K562 (cell line): ENCODE measurements at regions not wholly inside any gene's neighbourhood (a gene's known extent, or its start where the extent isn't known, plus 50 kb on each side); places are given as distances from the start of the nearest gene placed in this dataset.

ENCODE experiments used
- ATAC-seq: fragments of 200-7000 bp; cut with Tn5 transposase; 3 replicates; pipeline ENCODE4 v1.9.1; 2020; ENCODE audit warnings: moderate library complexity
- BruUV-seq: library from RNA; stranded (reverse); fragments of 400-500 nt; replicated peaks from 2 replicates; lab custom pipeline; 2021; lab: Mats Ljungman, UMichigan
- CTCF ChIA-PET: fragments of 300-600 bp; formaldehyde crosslinking; extraction: SDS; loops from one replicate; lab custom pipeline; 2021; ENCODE audit warnings: low intra/inter-chr PET ratio; lab: Yijun Ruan, JAX
- POLR2A ChIA-PET: fragments of 300-600, 350-650 bp; sonication (Branson Sonifier 250); formaldehyde crosslinking; extraction: SDS; loops from one replicate; lab custom pipeline; 2021; ENCODE audit warnings: antibody characterized with exemption, inconsistent platforms; lab: Yijun Ruan, JAX
- DNase-seq, 4 experiments: peaks; one replicate each; pipeline versions ENCODE4 v3.0.0 to v3.0.0-alpha.2; 2011 to 2018; ENCODE audit warnings: low spot score in 3 of 4, mixed read lengths in 3 of 4; ENCODE audit errors: extremely low read depth in 1 of 4
- FAIRE-seq: peaks from 2 replicates; lab custom pipeline; 2011; peaks lifted over from hg19 to GRCh38; lab: Jason Lieb, UNC
- H2AFZ ChIP-seq: 2 replicates; pipeline ENCODE4 v1.6.0; 2011; ENCODE audit warnings: low read depth, low read length, control low read depth, inconsistent platforms
- H3K27ac ChIP-seq: fragments of 200-600 bp; 3 replicates; pipeline ENCODE4 v1.8.0; 2011; ENCODE audit warnings: low read depth, mild to moderate bottlenecking, control low read depth, inconsistent platforms, low read length, moderate library complexity, mixed read lengths; ENCODE audit errors: extremely low read depth
- H3K27me3 ChIP-seq, 2 experiments: fragments of 300-600 bp in 1 of 2; 2 replicates in 1 of 2; 3 replicates in 1 of 2; pipeline versions ENCODE4 v1.6.0 to v1.8.0; 2011; ENCODE audit warnings: inconsistent platforms in 2 of 2, low read length in 2 of 2, mild to moderate bottlenecking in 1 of 2, mixed read lengths in 1 of 2, moderate library complexity in 1 of 2; ENCODE audit not compliant: control insufficient read depth in 2 of 2, insufficient read depth in 2 of 2
- H3K36me3 ChIP-seq: fragments of 300-600 bp; 3 replicates; pipeline ENCODE4 v1.8.0; 2011; ENCODE audit warnings: mild to moderate bottlenecking, low read length, inconsistent platforms; ENCODE audit not compliant: control insufficient read depth, insufficient read depth
- H3K4me1 ChIP-seq, 2 experiments: fragments of 200-600 bp in 1 of 2; replicated peaks in 1 of 2; 2 replicates in 1 of 2; 3 replicates in 1 of 2; pipeline versions ENCODE4 v1.5.1 to v1.8.0; 2011; ENCODE audit warnings: inconsistent platforms in 2 of 2, low read length in 2 of 2, mild to moderate bottlenecking in 1 of 2, mixed read lengths in 1 of 2, moderate library complexity in 1 of 2; ENCODE audit not compliant: control insufficient read depth in 2 of 2, insufficient read depth in 2 of 2
- H3K4me2 ChIP-seq: 2 replicates; pipeline ENCODE4 v1.6.1; 2011; ENCODE audit warnings: low read length, control low read depth, inconsistent platforms, mixed read lengths; ENCODE audit not compliant: insufficient read depth
- H3K4me3 ChIP-seq: fragments of 200-600 bp; sonication (generic), shearing (Covaris generic); 2 replicates; pipeline ENCODE4 v1.5.1; 2016; ENCODE audit warnings: control low read depth, inconsistent platforms
- H3K79me2 ChIP-seq: fragments of 200-600 bp; 3 replicates; pipeline ENCODE4 v1.8.0; 2011; ENCODE audit warnings: low read length, inconsistent platforms; ENCODE audit not compliant: control insufficient read depth, insufficient read depth
- H3K9ac ChIP-seq, 2 experiments: 2 replicates each; pipeline versions ENCODE4 v1.6.0 to v1.6.1; 2011; ENCODE audit warnings: low read depth in 2 of 2, low read length in 2 of 2, control low read depth in 1 of 2, inconsistent platforms in 1 of 2, mild to moderate bottlenecking in 1 of 2, mixed read lengths in 1 of 2; ENCODE audit not compliant: insufficient read depth in 1 of 2
- H3K9me1 ChIP-seq: one replicate; pipeline ENCODE4 v1.6.0; 2011; ENCODE audit warnings: inconsistent platforms, mild to moderate bottlenecking, low read length, moderate library complexity; ENCODE audit not compliant: control insufficient read depth, insufficient read depth
- H3K9me3 ChIP-seq: replicated peaks from 2 replicates; pipeline ENCODE4 v1.5.1; 2011; ENCODE audit warnings: low read depth, low read length, inconsistent platforms; ENCODE audit not compliant: control insufficient read depth, insufficient read depth
- H4K20me1 ChIP-seq: replicated peaks from 2 replicates; pipeline ENCODE4 v1.6.1; 2011; ENCODE audit warnings: low read length, inconsistent platforms, mixed read lengths; ENCODE audit not compliant: control insufficient read depth, insufficient read depth
- E2F8 ChIP-seq: fragments of 450-650 bp; IDR thresholded peaks from 2 replicates; pipeline ENCODE4 v1.7.1; 2018; ENCODE audit warnings: mild to moderate bottlenecking, low read depth; ENCODE audit not compliant: partially characterized antibody
- FOSL1 ChIP-seq: fragments of 200-800 bp; sonication (Bioruptor generic); conservative IDR thresholded peaks from 2 replicates; pipeline ENCODE4 v1.6.1; 2016; ENCODE audit warnings: missing genetic modification characterization, missing compliant biosample characterization
- MYC ChIP-seq, 2 experiments: fragments of 250-450 bp in 1 of 2; sonication (Bioruptor Pico) in 1 of 2; IDR thresholded peaks; 2 replicates each; pipeline versions ENCODE4 v1.5.1 to v1.6.1; 2012 to 2021; ENCODE audit warnings: low read depth in 2 of 2, borderline replicate concordance in 1 of 2, improper control_type of control experiment in 1 of 2, low read length in 1 of 2, mild to moderate bottlenecking in 1 of 2, moderate library complexity in 1 of 2
- NONO ChIP-seq, 2 experiments: fragments of 200-400 bp in 1 of 2; fragments of 450-650 bp in 1 of 2; formaldehyde crosslinking in 1 of 2; IDR thresholded peaks; 2 replicates each; pipeline ENCODE4 v1.6.1; 2017; ENCODE audit warnings: low read depth in 2 of 2, mild to moderate bottlenecking in 2 of 2, moderate library complexity in 2 of 2, low read length in 1 of 2
- PRMT5 ChIP-seq: sonication (generic); formaldehyde crosslinking; IDR thresholded peaks from 2 replicates; pipeline ENCODE4 v1.5.0; 2020; ENCODE audit warnings: missing genetic modification reagents
- SP1 ChIP-seq: sonication (generic); formaldehyde crosslinking; IDR thresholded peaks from 2 replicates; pipeline ENCODE4 v1.8.1; 2022; ENCODE audit warnings: mild to moderate bottlenecking, missing genetic modification reagents
- SRSF9 ChIP-seq: fragments of 200-400 bp; formaldehyde crosslinking; IDR thresholded peaks from 2 replicates; pipeline ENCODE4 v1.6.1; 2017; ENCODE audit warnings: low read depth, low read length, borderline replicate concordance
- ZBED1 ChIP-seq: IDR thresholded peaks from 2 replicates; pipeline ENCODE4 v1.6.1; 2014
- ZBTB17 ChIP-seq: fragments of 450-650 bp; formaldehyde crosslinking; IDR thresholded peaks from 2 replicates; pipeline ENCODE4 v1.4.0; 2020; ENCODE audit warnings: mild to moderate bottlenecking
- ZKSCAN3 ChIP-seq: fragments of 250-450 bp; sonication (Bioruptor Pico); IDR thresholded peaks from 2 replicates; pipeline ENCODE4 v1.4.0; 2020
- ZNF134 ChIP-seq: fragments of 250-450 bp; sonication (Bioruptor Pico); conservative IDR thresholded peaks from 2 replicates; pipeline ENCODE4 v1.4.0; 2020
- WGBS: fragments of 100-300 bp; shearing (Covaris generic); methylation state at CpG from one replicate; pipeline ENCODE4 v1.1.6; 2016; ENCODE audit warnings: low coverage, mixed read lengths; ENCODE audit not compliant: insufficient coverage; ENCODE audit errors: missing lambda C conversion rate; 5-methylcytosine and 5-hydroxymethylcytosine counted together
- in situ Hi-C: fragments of 300-500 bp; cut with MboI; formaldehyde crosslinking; loops from 4 replicates; pipeline ENCODE4 v1.15.0; 2018; ENCODE audit warnings: inconsistent platforms, mixed read lengths
- intact Hi-C: fragments of 100-400 bp; cut with micrococcal nuclease; formaldehyde crosslinking; loops from 2 replicates; pipeline ENCODE4 v1.14.2; 2022
- TF ChIP-seq, protein P1 (sequence below): fragments of 450-650 bp; formaldehyde crosslinking; IDR thresholded peaks from 2 replicates; pipeline ENCODE4 v1.4.0; 2022; ENCODE audit warnings: mild to moderate bottlenecking, moderate library complexity
- TF ChIP-seq, protein P2 (sequence below): fragments of 250-450 bp; sonication (Bioruptor Pico); IDR thresholded peaks from 2 replicates; pipeline ENCODE4 v1.8.0; 2022; ENCODE audit warnings: moderate library complexity, mild to moderate bottlenecking, inconsistent platforms

DNA sequence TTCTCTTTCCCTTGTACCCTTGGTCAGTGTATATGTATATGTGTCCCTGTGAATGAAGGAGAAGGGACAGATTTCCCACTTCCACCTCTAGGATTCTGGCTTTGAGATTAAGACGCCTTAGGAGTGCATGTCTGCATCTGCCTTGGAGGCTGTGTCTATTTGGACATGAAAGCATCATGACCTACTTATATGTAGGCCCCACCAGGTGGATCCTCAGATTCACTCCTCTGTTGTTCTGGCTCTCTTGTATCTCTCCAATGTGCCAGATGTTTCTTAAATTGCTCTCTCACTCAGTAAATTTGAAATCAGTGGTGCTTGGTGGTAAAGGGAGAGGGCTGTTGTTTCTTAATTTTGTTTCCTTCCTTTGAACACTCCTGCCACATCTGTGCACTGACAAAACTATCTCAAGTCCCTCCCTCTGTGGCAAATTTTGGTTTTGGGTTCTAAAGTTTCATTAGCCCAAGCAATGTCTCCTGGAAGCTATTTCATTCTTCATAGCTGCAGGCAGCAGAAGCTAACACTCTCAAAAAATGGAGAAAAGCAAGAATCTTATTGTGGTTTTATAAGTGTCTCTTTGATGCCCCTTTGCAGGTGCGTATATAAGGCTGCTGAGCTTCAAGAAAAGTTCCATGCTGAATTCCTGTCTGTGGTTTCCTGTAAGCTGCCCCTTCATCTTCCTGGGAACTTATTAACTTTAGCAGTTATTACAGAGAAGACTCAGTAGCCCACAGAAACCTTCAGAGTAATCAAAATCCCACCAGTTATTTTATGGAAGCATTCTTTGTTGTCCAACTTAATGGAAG lies 179.7 kb upstream of the SETBP1 start:
- in situ Hi-C loops = no loop called here
- no peak for TF ChIP-seq PRMT5 (CRISPR knock-in tag)
- no peak for TF ChIP-seq ZBED1
- no peak for TF ChIP-seq ZBTB17 (CRISPR knock-in tag)
- no peak for TF ChIP-seq ZKSCAN3
- TF ChIP-seq FOSL1 (tag) = no peak
- TF ChIP-seq MYC (IDR thresholded peaks at IDR 0.05; ENCODE audit: low read depth, low read length) = no peak
- TF ChIP-seq MYC (CRISPR knock-in tag; IDR thresholded peaks at IDR 0.05; ENCODE audit: borderline replicate concordance, low read depth) = no peak
- no peak for TF ChIP-seq NONO (IDR thresholded peaks at IDR 0.05; ENCODE audit: low read depth in 2 of 2, low read length in 1 of 2)
- TF ChIP-seq, protein P1, sequence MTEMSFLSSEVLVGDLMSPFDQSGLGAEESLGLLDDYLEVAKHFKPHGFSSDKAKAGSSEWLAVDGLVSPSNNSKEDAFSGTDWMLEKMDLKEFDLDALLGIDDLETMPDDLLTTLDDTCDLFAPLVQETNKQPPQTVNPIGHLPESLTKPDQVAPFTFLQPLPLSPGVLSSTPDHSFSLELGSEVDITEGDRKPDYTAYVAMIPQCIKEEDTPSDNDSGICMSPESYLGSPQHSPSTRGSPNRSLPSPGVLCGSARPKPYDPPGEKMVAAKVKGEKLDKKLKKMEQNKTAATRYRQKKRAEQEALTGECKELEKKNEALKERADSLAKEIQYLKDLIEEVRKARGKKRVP (CRISPR knock-in tag) = no peak
- no peak for TF ChIP-seq SP1
- TF ChIP-seq ZNF134 = no peak
- no peak for TF ChIP-seq SRSF9
- TF ChIP-seq, protein P2, sequence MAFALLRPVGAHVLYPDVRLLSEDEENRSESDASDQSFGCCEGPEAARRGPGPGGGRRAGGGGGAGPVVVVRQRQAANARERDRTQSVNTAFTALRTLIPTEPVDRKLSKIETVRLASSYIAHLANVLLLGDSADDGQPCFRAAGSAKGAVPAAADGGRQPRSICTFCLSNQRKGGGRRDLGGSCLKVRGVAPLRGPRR (CRISPR knock-in tag) = no peak
- no peak for TF ChIP-seq E2F8
- TF ChIP-seq, all 486 proteins: peak for 0
- Histone ChIP-seq H3K79me2 (no peaks in the 10 kb centered on the region), H3K9ac (no peak overlapping the region), H3K36me3 (no peaks in the 10 kb centered on the region), H4K20me1 (no peaks in the 10 kb centered on the region), H3K4me1 (no peaks in the 10 kb centered on the region), H3K9me1 (no peaks in the 10 kb centered on the region), H3K27ac (no peak overlapping the region), H3K4me2 (no peak overlapping the region), H3K9me3 (no peaks in the 10 kb centered on the region), H3K4me3 (no peak overlapping the region), H2AFZ (no peak overlapping the region), H3K27me3 (no peaks in the 10 kb centered on the region)
- CTCF ChIA-PET = no interaction called here
- DNase-seq = no peak
- WGBS = 0% methylated on average over 2 of the region's 2 CpGs
- POLR2A ChIA-PET = no interaction called here
- intact Hi-C loops = no loop called here
- FAIRE-seq = no peak
- no peak for ATAC-seq
- BruUV-seq = no TSS peak
